DND-41 (cell line): ENCODE measurements at regions not wholly inside any gene's neighbourhood (a gene's known extent, or its start where the extent isn't known, plus 50 kb on each side); places are given as distances from the start of the nearest gene placed in this dataset.

ENCODE experiments used
- ATAC-seq: fragments of 200-7000 bp; cut with Tn5 transposase; 3 replicates; pipeline ENCODE4 v1.9.1; 2021; ENCODE audit warnings: low read depth; ENCODE audit not compliant: insufficient read depth
- DNase-seq: peaks from one replicate; pipeline ENCODE4 v3.0.0-alpha.2; 2020
- H2AFZ ChIP-seq: 2 replicates; pipeline ENCODE4 v1.6.0; 2012; ENCODE audit warnings: low read depth, low read length
- H3K27ac ChIP-seq: 2 replicates; pipeline ENCODE4 v1.5.1; 2012; ENCODE audit warnings: low read length, inconsistent platforms
- H3K27me3 ChIP-seq: fragments of 200-600 bp; sonication (generic); 2 replicates; pipeline ENCODE4 v1.6.0; 2012; ENCODE audit warnings: low read length, mild to moderate bottlenecking, inconsistent platforms; ENCODE audit not compliant: insufficient read depth, poor library complexity
- H3K36me3 ChIP-seq: 2 replicates; pipeline ENCODE4 v1.5.1; 2012; ENCODE audit warnings: low read length, inconsistent platforms; ENCODE audit not compliant: insufficient read depth
- H3K4me1 ChIP-seq: 2 replicates; pipeline ENCODE4 v1.5.1; 2012; ENCODE audit warnings: mild to moderate bottlenecking, low read length; ENCODE audit not compliant: insufficient read depth
- H3K4me2 ChIP-seq: 2 replicates; pipeline ENCODE4 v1.6.0; 2012; ENCODE audit warnings: mild to moderate bottlenecking, moderate library complexity, low read length, inconsistent platforms; ENCODE audit not compliant: insufficient read depth
- H3K4me3 ChIP-seq, 2 experiments: fragments of 200-600 bp in 1 of 2; shearing (Covaris generic) in 1 of 2; 2 replicates each; pipeline ENCODE4 v1.5.1; 2012 to 2016; ENCODE audit warnings: inconsistent platforms in 2 of 2, low read length in 2 of 2, mild to moderate bottlenecking in 2 of 2, low read depth in 1 of 2, moderate library complexity in 1 of 2
- H3K79me2 ChIP-seq: 2 replicates; pipeline ENCODE4 v1.6.0; 2012; ENCODE audit warnings: low read length, inconsistent platforms; ENCODE audit not compliant: insufficient read depth
- H3K9ac ChIP-seq: 2 replicates; pipeline ENCODE4 v1.6.0; 2012; ENCODE audit warnings: low read depth, mild to moderate bottlenecking, inconsistent platforms, low read length, moderate library complexity
- H3K9me3 ChIP-seq: 2 replicates; pipeline ENCODE4 v1.5.1; 2012; ENCODE audit warnings: low read length, moderate library complexity, mild to moderate bottlenecking, inconsistent platforms; ENCODE audit not compliant: insufficient read depth, severe bottlenecking
- H4K20me1 ChIP-seq: 2 replicates; pipeline ENCODE4 v1.6.0; 2012; ENCODE audit warnings: low read length; ENCODE audit not compliant: insufficient read depth
- EZH2 ChIP-seq: IDR thresholded peaks from 3 replicates; pipeline ENCODE4 v1.6.1; 2012; ENCODE audit warnings: borderline replicate concordance, low read depth, mild to moderate bottlenecking, moderate library complexity, low read length, inconsistent platforms; ENCODE audit not compliant: severe bottlenecking
- TF ChIP-seq, protein P1 (sequence below): IDR thresholded peaks from 2 replicates; pipeline ENCODE4 v1.5.1; 2012; ENCODE audit warnings: borderline replicate concordance, low read length, moderate library complexity, mild to moderate bottlenecking; ENCODE audit not compliant: poor library complexity, severe bottlenecking; ENCODE audit errors: extremely low read depth

DNA sequence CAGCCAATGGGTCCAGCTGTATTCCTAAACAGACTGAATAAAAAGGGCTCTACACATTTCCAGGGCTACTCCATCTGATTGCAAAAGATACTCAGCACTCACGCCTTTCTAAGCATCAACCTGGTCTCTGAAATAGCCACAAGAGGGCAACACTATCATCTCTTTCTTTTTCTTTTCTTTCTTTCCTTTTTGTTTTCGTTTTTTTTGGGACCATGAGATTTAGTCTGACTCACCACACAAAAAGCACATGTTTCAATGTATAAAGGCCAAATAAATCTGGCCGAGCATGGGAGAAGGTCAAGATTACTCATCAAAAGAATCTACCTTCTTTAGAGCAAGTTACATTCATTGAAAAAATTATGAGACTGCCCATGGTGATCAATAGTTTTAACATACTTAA lies 805.6 kb upstream of the ARGLU1 start:
- Histone ChIP-seq H3K9ac (no peak overlapping the region), H3K4me3 (no peak overlapping the region), H3K4me1 (no peaks in the 10 kb centered on the region), H3K79me2 (no peaks in the 10 kb centered on the region), H3K36me3 (no peaks in the 10 kb centered on the region), H3K27me3 (no peaks in the 10 kb centered on the region), H3K4me2 (no peak overlapping the region), H2AFZ (no peak overlapping the region), H4K20me1 (no peaks in the 10 kb centered on the region), H3K27ac (no peak overlapping the region), H3K9me3 (no peaks in the 10 kb centered on the region)
- no peak for DNase-seq
- TF ChIP-seq, protein P1, sequence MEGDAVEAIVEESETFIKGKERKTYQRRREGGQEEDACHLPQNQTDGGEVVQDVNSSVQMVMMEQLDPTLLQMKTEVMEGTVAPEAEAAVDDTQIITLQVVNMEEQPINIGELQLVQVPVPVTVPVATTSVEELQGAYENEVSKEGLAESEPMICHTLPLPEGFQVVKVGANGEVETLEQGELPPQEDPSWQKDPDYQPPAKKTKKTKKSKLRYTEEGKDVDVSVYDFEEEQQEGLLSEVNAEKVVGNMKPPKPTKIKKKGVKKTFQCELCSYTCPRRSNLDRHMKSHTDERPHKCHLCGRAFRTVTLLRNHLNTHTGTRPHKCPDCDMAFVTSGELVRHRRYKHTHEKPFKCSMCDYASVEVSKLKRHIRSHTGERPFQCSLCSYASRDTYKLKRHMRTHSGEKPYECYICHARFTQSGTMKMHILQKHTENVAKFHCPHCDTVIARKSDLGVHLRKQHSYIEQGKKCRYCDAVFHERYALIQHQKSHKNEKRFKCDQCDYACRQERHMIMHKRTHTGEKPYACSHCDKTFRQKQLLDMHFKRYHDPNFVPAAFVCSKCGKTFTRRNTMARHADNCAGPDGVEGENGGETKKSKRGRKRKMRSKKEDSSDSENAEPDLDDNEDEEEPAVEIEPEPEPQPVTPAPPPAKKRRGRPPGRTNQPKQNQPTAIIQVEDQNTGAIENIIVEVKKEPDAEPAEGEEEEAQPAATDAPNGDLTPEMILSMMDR = peak; percentile 45
- TF ChIP-seq EZH2 = no peak
- ATAC-seq = no peak

DNA sequence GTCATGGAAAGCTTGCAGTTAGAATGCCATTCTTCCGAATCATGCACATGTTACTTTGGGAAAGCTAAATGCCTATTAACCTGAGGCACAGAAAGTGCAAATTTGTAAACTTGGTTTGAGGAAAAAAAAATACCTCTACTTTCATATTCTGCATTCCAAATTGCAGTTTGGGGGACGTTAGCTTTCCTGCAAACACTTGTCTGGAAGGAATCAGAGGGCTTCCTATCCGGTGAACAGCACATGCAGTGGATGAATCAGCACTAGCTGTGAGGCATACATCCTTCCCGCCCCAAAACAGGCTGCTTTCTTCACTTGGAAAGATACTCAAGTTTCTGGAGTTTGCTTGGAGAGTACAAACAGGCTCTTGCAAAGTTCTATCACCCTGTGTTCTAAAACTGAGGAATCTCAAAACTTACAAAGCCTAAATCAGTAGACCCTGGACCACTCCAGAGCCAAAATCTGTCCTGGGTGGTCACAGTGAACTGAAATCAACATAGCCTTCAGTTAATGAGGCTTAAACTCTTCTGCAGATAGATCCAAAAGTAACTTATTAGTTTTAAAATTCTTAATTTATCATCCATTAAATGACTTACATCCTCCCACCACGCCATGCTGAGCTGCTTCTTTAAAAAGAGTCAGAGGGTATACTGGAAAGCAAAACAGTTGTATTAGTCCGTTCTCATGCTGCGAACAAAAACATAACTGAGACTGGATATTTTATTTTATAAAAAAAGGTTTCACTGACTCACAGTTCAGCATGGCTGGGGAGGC lies 802.3 kb upstream of the ARGLU1 start:
- Histone ChIP-seq H3K4me1 (no peaks in the 10 kb centered on the region), H3K27me3 (no peaks in the 10 kb centered on the region), H4K20me1 (no peaks in the 10 kb centered on the region), H3K4me2 (no peak overlapping the region), H3K4me3 (no peak overlapping the region), H3K27ac (no peak overlapping the region), H2AFZ (no peak overlapping the region), H3K36me3 (no peaks in the 10 kb centered on the region), H3K9ac (no peak overlapping the region), H3K79me2 (no peaks in the 10 kb centered on the region), H3K9me3 (no peaks in the 10 kb centered on the region)
- ATAC-seq (no peak), DNase-seq (no peak)
- no peak for TF ChIP-seq EZH2
- TF ChIP-seq, protein P1 = no peak

DNA sequence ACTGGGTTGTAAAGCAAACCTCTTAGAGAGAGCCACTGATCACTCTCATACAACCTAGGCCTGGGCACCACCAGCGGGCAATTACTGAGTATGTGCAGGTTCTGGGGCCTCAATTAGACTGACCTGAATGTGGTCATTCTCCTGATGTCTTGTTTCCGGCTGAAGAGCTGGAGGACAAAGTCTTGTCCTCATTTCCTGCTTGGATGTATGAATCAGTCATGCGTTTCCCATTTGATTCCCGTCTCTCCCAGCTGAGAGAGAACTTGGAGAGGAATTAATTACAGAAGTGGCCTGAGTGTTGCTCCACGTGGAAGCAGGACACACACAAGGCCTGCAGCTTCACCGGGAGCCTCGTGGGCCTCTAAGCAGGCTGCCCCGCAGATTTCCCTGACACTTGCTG lies 799.3 kb upstream of the ARGLU1 start:
- no peaks in the 10 kb centered on the region for H3K4me1 ChIP-seq
- no peaks in the 10 kb centered on the region for H3K9me3 ChIP-seq
- no peaks in the 10 kb centered on the region for H3K79me2 ChIP-seq
- H3K4me3 ChIP-seq = no peak overlapping the region
- no peaks in the 10 kb centered on the region for H3K27me3 ChIP-seq
- no peaks in the 10 kb centered on the region for H3K36me3 ChIP-seq
- H3K9ac ChIP-seq = no peak overlapping the region
- no peaks in the 10 kb centered on the region for H4K20me1 ChIP-seq
- H3K27ac ChIP-seq = no peak overlapping the region
- H2AFZ ChIP-seq = no peak overlapping the region
- no peak for ATAC-seq
- no peak overlapping the region for H3K4me2 ChIP-seq
- no peak for TF ChIP-seq EZH2
- TF ChIP-seq, protein P1 = no peak
- DNase-seq = no peak
